Spleen (tissue), 11 donors: ENCODE measurements at regions not wholly inside any gene's neighbourhood (a gene's known extent, or its start where the extent isn't known, plus 50 kb on each side); places are given as distances from the start of the nearest gene placed in this dataset.

Experiments
- DNase-seq: peaks from one replicate; pipeline ENCODE4 v3.0.0-alpha.2; 2020
- H3K27ac ChIP-seq, 8 donors: fragments of 200-600 bp; sonication (generic) in 7 of 8; 1 replicate in 4 of 8; 2 replicates in 4 of 8; pipeline versions ENCODE4 v1.5.0 to v1.8.0; 2016 to 2021; ENCODE audit warnings: inconsistent platforms in 4 of 8, mild to moderate bottlenecking in 4 of 8, moderate library complexity in 1 of 8
- H3K27me3 ChIP-seq, 7 donors: fragments of 200-600 bp; sonication (generic) in 6 of 7; replicated peaks in 1 of 7; 1 replicate in 4 of 7; 2 replicates in 3 of 7; pipeline versions ENCODE4 v1.5.0 to v1.8.0; 2016 to 2021; ENCODE audit warnings: inconsistent platforms in 3 of 7, mild to moderate bottlenecking in 1 of 7
- H3K36me3 ChIP-seq, 6 donors: fragments of 200-600 bp; sonication (generic) in 5 of 6; 1 replicate in 4 of 6; 2 replicates in 2 of 6; pipeline versions ENCODE4 v1.5.0 to v1.8.0; 2016 to 2021; ENCODE audit warnings: inconsistent platforms in 2 of 6
- H3K4me1 ChIP-seq, 6 donors: fragments of 200-600 bp; sonication (generic) in 5 of 6; 1 replicate in 3 of 6; 2 replicates in 3 of 6; pipeline versions ENCODE4 v1.5.0 to v1.8.0; 2016 to 2021; ENCODE audit warnings: inconsistent platforms in 3 of 6
- H3K4me3 ChIP-seq, 8 donors: fragments of 200-600 bp; sonication (generic) in 7 of 8; 1 replicate in 4 of 8; 2 replicates in 4 of 8; pipeline versions ENCODE4 v1.5.0 to v1.8.0; 2016 to 2021; ENCODE audit warnings: inconsistent platforms in 4 of 8, mild to moderate bottlenecking in 4 of 8, moderate library complexity in 2 of 8
- H3K9me3 ChIP-seq, 8 donors: fragments of 200-600 bp; sonication (generic) in 7 of 8; 1 replicate in 4 of 8; 2 replicates in 4 of 8; pipeline versions ENCODE4 v1.5.0 to v1.8.0; 2016 to 2021; ENCODE audit warnings: inconsistent platforms in 4 of 8
- CTCF ChIP-seq, 11 experiments: fragments of 200-600 bp in 7 of 11; fragments of 450-650 bp in 4 of 11; sonication (generic) in 4 of 11; IDR thresholded peaks in 8 of 11; conservative IDR thresholded peaks in 3 of 11; 1 replicate in 7 of 11; 2 replicates in 4 of 11; pipeline versions ENCODE4 v1.4.0 to v1.8.0; 2016 to 2021; ENCODE audit warnings: antibody characterized with exemption in 11 of 11, inconsistent platforms in 4 of 11, mild to moderate bottlenecking in 1 of 11
- POLR2A ChIP-seq, 3 donors: fragments of 450-650 bp; IDR thresholded peaks; one replicate each; pipeline ENCODE4 v1.5.1; 2017; ENCODE audit warnings: antibody characterized with exemption in 3 of 3, mild to moderate bottlenecking in 1 of 3
- POLR2AphosphoS5 ChIP-seq, 3 donors: sonication (generic); formaldehyde crosslinking; IDR thresholded peaks; one replicate each; pipeline ENCODE4 v1.5.1; 2017; ENCODE audit warnings: antibody characterized with exemption in 3 of 3
- WGBS, 5 donors: extraction: QIAGEN DNeasy Blood & Tissue Kit in 3 of 5; methylation state at CpG; one replicate each; pipeline versions ENCODE4 v1.1.5 to v1.1.7; 2013 to 2018; 5-methylcytosine and 5-hydroxymethylcytosine counted together
- intact Hi-C: fragments of 100-400 bp; cut with DNase I; formaldehyde crosslinking; loops from one replicate; pipeline ENCODE4 v1.15.0; 2023; ENCODE audit warnings: low total_unique reads
- donor health status: healthy with polysubstance abuse.
- donor health status: DM: no; HTN: no; CAD: no; lungs with moderate emphysema.
- donor health status: DM: no; HTN: no; CAD: no.
- donor health status: Bipolar disorder and iron deficiency.
- donor health status: healthy.
- donor health status: DM: no; HTN: no; CAD: no.
- donor health status: DM: yes; HTN: yes; CAD: no.

DNA sequence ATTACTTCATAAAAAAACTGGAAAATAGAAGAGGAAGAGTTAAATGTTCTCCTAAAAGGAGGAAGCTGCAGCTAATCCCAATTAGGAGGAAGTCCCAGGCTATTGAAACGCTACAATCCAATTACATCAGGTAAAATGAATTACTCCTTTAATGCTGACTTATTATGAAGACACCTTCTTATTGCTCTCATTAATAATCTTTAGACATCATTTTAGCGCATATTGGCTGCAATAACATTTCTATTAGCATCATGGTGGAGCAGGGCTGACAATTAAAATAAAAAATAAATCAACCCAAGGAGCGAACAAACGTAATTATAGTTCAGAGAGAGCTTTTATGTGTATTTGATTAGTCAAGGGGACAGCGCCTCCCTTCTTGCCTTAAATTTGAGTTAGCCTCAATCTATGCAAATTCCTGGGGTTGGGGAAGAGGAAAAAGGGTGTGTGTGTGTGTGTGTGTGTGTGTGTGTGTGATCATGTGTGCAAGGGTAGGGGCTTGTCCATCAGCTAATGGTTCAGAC is 109.0 kb upstream of the IRX6 start:
- H3K4me3 ChIP-seq = no peak overlapping the region
- H3K27me3 ChIP-seq = peaks cover 0 to 5% (median 0%) of the 10 kb centered on the region in 7 donors
- no peak for DNase-seq
- H3K4me1 ChIP-seq = no peaks in the 10 kb centered on the region
- H3K36me3 ChIP-seq = no peaks in the 10 kb centered on the region
- H3K27ac ChIP-seq = no peak overlapping the region
- 61 to 75% (median 70%) methylated on average over 5 of the region's 5 CpGs for WGBS, 5 donors
- intact Hi-C loops = no loop called here
- no peaks in the 10 kb centered on the region for H3K9me3 ChIP-seq
- TF ChIP-seq POLR2AphosphoS5 (IDR thresholded peaks at IDR 0.05) (no peak), CTCF (IDR thresholded peaks at IDR 0.05 in 8 of 11, conservative IDR thresholded peaks at IDR 0.05 in 3 of 11) (no peak), POLR2A (IDR thresholded peaks at IDR 0.05) (no peak)

- intact Hi-C loops = no loop called here
- 43 to 90% (median 50%) methylated on average over 2 of the region's 2 CpGs for WGBS, 5 donors
- TF ChIP-seq CTCF (IDR thresholded peaks at IDR 0.05 in 8 of 11, conservative IDR thresholded peaks at IDR 0.05 in 3 of 11) (no peak), POLR2A (IDR thresholded peaks at IDR 0.05) (no peak), POLR2AphosphoS5 (IDR thresholded peaks at IDR 0.05) (no peak)
Observed at GRCh38 chr16:55217392-55217791, 106.6 kb upstream of the IRX6 start.

GRCh38 chr16:55221836-55222235 is 102.2 kb upstream of the IRX6 start:
- no peak for DNase-seq
- 57 to 78% (median 68%) methylated on average over 3 of the region's 3 CpGs for WGBS, 5 donors
- intact Hi-C loops = no loop called here
- no peak overlapping the region for H3K27ac ChIP-seq
- no peak overlapping the region for H3K4me3 ChIP-seq
- H3K27me3 ChIP-seq = peaks cover 0 to 9% (median 0%) of the 10 kb centered on the region in 7 donors
- no peak for TF ChIP-seq POLR2AphosphoS5 (IDR thresholded peaks at IDR 0.05)
- TF ChIP-seq POLR2A (IDR thresholded peaks at IDR 0.05) = no peak
- TF ChIP-seq CTCF (IDR thresholded peaks at IDR 0.05 in 8 of 11, conservative IDR thresholded peaks at IDR 0.05 in 3 of 11) = no peak
- H3K4me1 ChIP-seq = no peaks in the 10 kb centered on the region
- no peaks in the 10 kb centered on the region for H3K36me3 ChIP-seq
- H3K9me3 ChIP-seq = peaks cover 0 to 12% (median 7%) of the 10 kb centered on the region in 8 donors

More at GRCh38 chr16:55217392-55217791, 106.6 kb upstream of the IRX6 start:
- H3K4me1 ChIP-seq = no peaks in the 10 kb centered on the region
- no peak overlapping the region for H3K4me3 ChIP-seq
- no peak overlapping the region for H3K27ac ChIP-seq
- DNase-seq = no peak
- no peaks in the 10 kb centered on the region for H3K9me3 ChIP-seq
- no peaks in the 10 kb centered on the region for H3K36me3 ChIP-seq
- peaks cover 0 to 5% (median 0%) of the 10 kb centered on the region in 7 donors for H3K27me3 ChIP-seq

DNA sequence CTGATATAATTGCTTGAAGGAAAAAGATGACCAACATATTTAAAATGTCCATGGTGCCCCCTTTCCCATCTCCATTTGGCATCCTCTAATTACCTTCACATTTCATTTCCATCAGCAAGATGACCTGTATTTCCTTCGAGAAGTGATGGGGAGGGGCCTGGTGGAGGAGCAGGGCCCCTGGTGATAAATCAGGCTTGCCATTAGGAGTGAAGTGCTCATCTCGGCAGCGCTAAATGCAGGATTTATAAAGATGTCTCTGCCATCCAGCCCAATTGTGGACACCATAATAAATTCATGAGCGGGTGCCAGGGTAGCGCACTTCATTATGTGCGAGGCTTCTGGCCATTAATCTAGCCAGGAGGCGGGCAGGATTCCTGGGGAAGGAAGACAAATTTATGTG is 101.5 kb upstream of the IRX6 start:
- H3K9me3 ChIP-seq = peaks cover 0 to 12% (median 7%) of the 10 kb centered on the region in 8 donors
- H3K4me1 ChIP-seq = no peaks in the 10 kb centered on the region
- no peaks in the 10 kb centered on the region for H3K36me3 ChIP-seq
- intact Hi-C loops = no loop called here
- 51 to 70% (median 63%) methylated on average over 7 of the region's 7 CpGs for WGBS, 5 donors
- TF ChIP-seq POLR2A (IDR thresholded peaks at IDR 0.05) (no peak), POLR2AphosphoS5 (IDR thresholded peaks at IDR 0.05) (no peak), CTCF (IDR thresholded peaks at IDR 0.05 in 8 of 11, conservative IDR thresholded peaks at IDR 0.05 in 3 of 11) (no peak)
- no peak for DNase-seq
- no peak overlapping the region for H3K4me3 ChIP-seq
- H3K27ac ChIP-seq = no peak overlapping the region
- peaks cover 0 to 12% (median 0%) of the 10 kb centered on the region in 7 donors for H3K27me3 ChIP-seq
